ENCODE measurements at regions not wholly inside any gene's neighbourhood (a gene's known extent, or its start where the extent isn't known, plus 50 kb on each side); places are given as distances from the start of the nearest gene placed in this dataset.

DNA sequence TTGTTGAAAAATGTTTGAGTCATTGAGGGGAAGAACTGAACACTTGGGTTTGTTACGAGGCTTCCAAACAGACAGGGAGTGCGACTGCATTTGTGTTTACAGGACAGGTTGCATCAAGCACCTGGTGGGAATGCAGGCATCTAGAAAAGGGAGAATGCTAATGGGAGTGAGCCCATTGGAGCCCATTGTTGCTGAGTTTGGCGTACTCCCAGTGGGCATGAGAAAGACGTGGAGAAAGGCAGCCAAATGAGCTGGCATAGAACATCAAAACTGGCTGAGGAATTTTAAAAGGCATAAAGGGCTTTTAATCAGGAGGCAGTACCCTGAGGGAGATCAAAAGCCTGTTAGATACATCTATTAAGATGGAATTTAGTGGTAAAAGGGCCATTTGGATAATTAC, 171.6 kb upstream of the NPSR1 start:
- no peak for TF ChIP-seq CTCF (conservative IDR thresholded peaks at IDR 0.05)
- Mint-ChIP-seq H3K4me3 (no peak overlapping the region), H3K4me1 (ENCODE audit: unreplicated experiment) (peaks cover 10% of the 10 kb centered on the region), H3K9me3 (peaks cover 3% of the 10 kb centered on the region), H3K36me3 (no peaks in the 10 kb centered on the region), H3K27ac (no peak overlapping the region), H3K27me3 (no peaks in the 10 kb centered on the region)
- no peak for DNase-seq (ENCODE audit: extremely low spot score, unreplicated experiment)

DNA sequence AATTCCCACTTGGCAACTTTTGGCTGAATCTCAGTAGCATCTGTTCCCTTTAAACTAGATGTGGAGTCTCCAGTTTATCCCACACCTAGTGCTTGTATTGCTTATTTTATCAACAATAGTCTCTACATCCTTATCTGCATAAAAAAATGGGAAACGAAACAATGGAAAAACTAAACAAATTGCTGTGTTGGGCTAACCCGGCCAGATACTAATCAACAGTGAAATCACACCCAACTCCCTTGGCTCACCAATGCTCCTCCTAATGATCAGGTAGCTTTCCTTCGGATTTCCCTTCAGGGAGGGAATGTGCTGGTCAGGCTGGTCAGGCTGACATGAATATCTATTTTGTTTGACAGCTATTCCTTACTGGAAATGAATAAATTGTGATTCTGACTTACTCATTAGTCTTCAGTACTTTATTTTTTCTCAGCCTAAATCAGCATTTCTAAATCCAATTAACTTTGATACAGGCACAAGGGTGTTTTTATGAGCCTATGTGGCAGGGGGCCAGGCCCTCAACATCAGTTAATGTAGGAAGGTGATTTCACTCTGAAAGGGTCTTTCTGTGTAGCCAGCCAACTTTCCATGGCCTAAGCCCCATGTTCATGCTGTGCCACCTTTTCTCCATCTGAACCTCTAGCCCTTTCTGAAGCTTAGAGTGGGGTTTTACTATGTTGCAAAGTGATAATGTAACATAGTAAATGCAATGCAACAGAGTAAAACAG, 170.5 kb upstream of the NPSR1 start:
- no peak for DNase-seq (ENCODE audit: extremely low spot score, unreplicated experiment)
- no peaks in the 10 kb centered on the region for H3K27me3 Mint-ChIP-seq
- no peaks in the 10 kb centered on the region for H3K36me3 Mint-ChIP-seq
- no peak overlapping the region for H3K4me3 Mint-ChIP-seq
- peaks cover 3% of the 10 kb centered on the region for H3K9me3 Mint-ChIP-seq
- no peak for TF ChIP-seq CTCF (conservative IDR thresholded peaks at IDR 0.05)
- H3K27ac Mint-ChIP-seq, result no peak overlapping the region
- peaks cover 10% of the 10 kb centered on the region for H3K4me1 Mint-ChIP-seq (ENCODE audit: unreplicated experiment)

DNA sequence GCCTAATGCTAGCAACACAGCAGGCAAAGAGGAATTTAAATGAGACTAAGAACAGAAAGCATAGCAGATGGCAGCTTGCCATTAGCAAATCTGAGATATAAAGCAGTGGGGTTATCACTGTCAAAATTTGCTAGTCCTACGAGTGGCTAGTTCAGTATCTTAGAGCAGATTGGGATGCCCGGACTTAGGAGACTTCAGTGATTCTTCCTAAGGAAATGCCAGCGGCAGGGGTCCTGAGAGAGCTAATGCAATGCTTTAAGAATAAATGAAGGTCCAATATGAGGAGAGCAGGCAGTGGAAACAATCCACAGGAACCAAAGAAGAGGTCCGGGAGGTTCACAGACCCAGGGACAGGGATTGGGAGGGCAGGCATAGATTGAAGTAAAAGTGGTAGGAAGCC, 169.3 kb upstream of the NPSR1 start:
- DNase-seq (ENCODE audit: extremely low spot score, unreplicated experiment), result no peak
- H3K4me1 Mint-ChIP-seq (ENCODE audit: unreplicated experiment), result peaks cover 10% of the 10 kb centered on the region
- H3K27ac Mint-ChIP-seq, result no peak overlapping the region
- H3K4me3 Mint-ChIP-seq, result no peak overlapping the region
- H3K27me3 Mint-ChIP-seq, result no peaks in the 10 kb centered on the region
- TF ChIP-seq CTCF (conservative IDR thresholded peaks at IDR 0.05), result no peak
- H3K9me3 Mint-ChIP-seq, result peaks cover 3% of the 10 kb centered on the region
- no peaks in the 10 kb centered on the region for H3K36me3 Mint-ChIP-seq

- no peaks in the 10 kb centered on the region for H3K36me3 Mint-ChIP-seq
- H3K27me3 Mint-ChIP-seq, result no peaks in the 10 kb centered on the region
- H3K4me3 Mint-ChIP-seq, result no peak overlapping the region
- no peaks in the 10 kb centered on the region for H3K9me3 Mint-ChIP-seq
- no peak overlapping the region for H3K27ac Mint-ChIP-seq
- DNase-seq (ENCODE audit: extremely low spot score, unreplicated experiment), result no peak
- H3K4me1 Mint-ChIP-seq (ENCODE audit: unreplicated experiment), result peaks cover 10% of the 10 kb centered on the region
- TF ChIP-seq CTCF (conservative IDR thresholded peaks at IDR 0.05), result no peak
These were observed 166.1 kb upstream of the NPSR1 start for GRCh38 chr7:34491899-34492298.

DNA sequence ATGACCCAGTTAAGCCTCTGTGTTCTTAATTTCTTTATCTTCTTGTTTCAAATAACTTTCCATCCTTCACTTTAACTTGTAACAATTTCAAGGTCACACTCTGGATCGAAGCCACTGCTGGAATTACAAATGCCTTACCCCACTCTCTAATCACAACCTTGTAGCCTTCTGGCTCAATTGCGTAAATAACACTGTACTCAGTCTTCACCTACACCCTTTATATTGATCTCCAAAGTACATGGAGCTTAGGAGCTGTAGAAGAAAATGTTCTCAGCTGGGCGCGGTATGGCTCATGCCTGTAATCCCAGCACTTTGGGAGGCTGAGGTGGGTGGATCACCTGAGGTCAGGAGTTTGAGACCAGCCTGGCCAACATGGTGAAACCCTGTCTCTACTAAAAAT, 164.3 kb upstream of the NPSR1 start:
- Mint-ChIP-seq H3K36me3 (no peaks in the 10 kb centered on the region), H3K4me3 (no peak overlapping the region), H3K27ac (no peak overlapping the region), H3K9me3 (no peaks in the 10 kb centered on the region), H3K4me1 (ENCODE audit: unreplicated experiment) (peaks cover 4% of the 10 kb centered on the region), H3K27me3 (no peaks in the 10 kb centered on the region)
- no peak for DNase-seq (ENCODE audit: extremely low spot score, unreplicated experiment)
- TF ChIP-seq CTCF (conservative IDR thresholded peaks at IDR 0.05), result no peak
